NCI-H526 treated with DMSO at 0.1 percent for 48 hours (cell line): ENCODE measurements at regions not wholly inside any gene's neighbourhood (a gene's known extent, or its start where the extent isn't known, plus 50 kb on each side); places are given as distances from the start of the nearest gene placed in this dataset.

Experiments
- DNase-seq: peaks from one replicate; lab custom pipeline; 2025; lab: John Stamatoyannopoulos, UW

GRCh38 chr2:191610756-191611155 is 67.2 kb upstream of the NABP1 start:
- no peak for DNase-seq

- no peak for DNase-seq
Observed at GRCh38 chr2:191611614-191612013, 66.3 kb upstream of the NABP1 start.

- no peak for DNase-seq
Observed at GRCh38 chr2:191612496-191612895, 65.4 kb upstream of the NABP1 start.

GRCh38 chr2:191614759-191615158 is 63.2 kb upstream of the NABP1 start:
- no peak for DNase-seq

- no peak for DNase-seq
Observed at GRCh38 chr2:191615596-191615995, 62.3 kb upstream of the NABP1 start.

- DNase-seq, result no peak
Observed at GRCh38 chr2:191617575-191617974, 60.4 kb upstream of the NABP1 start.

GRCh38 chr2:191618046-191618780 is 59.7 kb upstream of the NABP1 start:
- DNase-seq, result no peak

GRCh38 chr2:191618786-191619185 is 59.1 kb upstream of the NABP1 start:
- no peak for DNase-seq

GRCh38 chr2:191620144-191620543 is 57.8 kb upstream of the NABP1 start:
- no peak for DNase-seq

GRCh38 chr2:191622374-191623320 is 55.3 kb upstream of the NABP1 start:
- DNase-seq, result no peak

- DNase-seq, result no peak
Observed at GRCh38 chr2:191625016-191625415, 52.9 kb upstream of the NABP1 start.

- DNase-seq, result no peak
Observed at GRCh38 chr2:191625446-191625845, 52.5 kb upstream of the NABP1 start.

- DNase-seq, result no peak
Observed at GRCh38 chr2:191626497-191627151, 51.3 kb upstream of the NABP1 start.

GRCh38 chr2:191627518-191627917 is 50.4 kb upstream of the NABP1 start:
- DNase-seq, result no peak
